BJ (cell line): ENCODE measurements at regions not wholly inside any gene's neighbourhood (a gene's known extent, or its start where the extent isn't known, plus 50 kb on each side); places are given as distances from the start of the nearest gene placed in this dataset.

Source experiments
- CTCF ChIA-PET: fragments of 350-600 bp; formaldehyde crosslinking; extraction: SDS; loops from one replicate; lab custom pipeline; 2021; ENCODE audit warnings: antibody characterized with exemption, inconsistent platforms; lab: Yijun Ruan, JAX
- POLR2A ChIA-PET: fragments of 300-600 bp; sonication (Branson Sonifier 250); formaldehyde crosslinking; extraction: SDS; loops from one replicate; lab custom pipeline; 2021; ENCODE audit warnings: antibody characterized with exemption; lab: Charles Lee
- DNase-seq: peaks from one replicate; pipeline ENCODE4 v3.0.0-alpha.2; 2011; ENCODE audit warnings: low read depth
- H3K27me3 ChIP-seq: 2 replicates; pipeline ENCODE4 v1.6.0; 2011; ENCODE audit warnings: low read length; ENCODE audit not compliant: control insufficient read depth, insufficient read depth
- H3K36me3 ChIP-seq: 2 replicates; pipeline ENCODE4 v1.5.1; 2011; ENCODE audit warnings: low read length; ENCODE audit not compliant: control insufficient read depth, insufficient read depth
- H3K4me3 ChIP-seq: 2 replicates; pipeline ENCODE4 v1.5.1; 2011; ENCODE audit warnings: low read depth, mild to moderate bottlenecking, control low read depth, low read length
- TF ChIP-seq, protein P1 (sequence below): IDR thresholded peaks from 2 replicates; pipeline ENCODE4 v1.5.1; 2011; ENCODE audit warnings: low read depth, mild to moderate bottlenecking, control low read depth, inconsistent platforms, low read length, moderate library complexity; ENCODE audit not compliant: insufficient read depth

DNA sequence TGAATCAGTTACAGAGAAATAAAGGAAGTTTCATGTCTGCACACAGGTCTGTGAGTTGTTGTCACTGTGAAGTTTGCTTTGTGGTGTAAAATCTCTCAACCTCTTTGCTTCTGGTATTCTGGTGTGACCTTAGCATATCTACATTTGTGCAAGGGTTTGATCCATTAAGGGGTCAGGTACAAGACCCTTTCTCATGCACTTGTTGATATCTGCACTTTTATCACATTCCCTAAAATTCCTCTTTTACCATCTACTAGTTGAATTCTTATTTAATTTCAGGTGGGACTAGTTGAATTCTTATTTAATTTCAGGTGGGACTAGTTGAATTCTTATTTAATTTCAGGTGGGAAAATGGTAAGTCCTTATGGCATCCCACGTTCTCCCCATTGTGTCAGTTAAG is 306.7 kb upstream of the ZNF608 start:
- DNase-seq, result no peak
- H3K4me3 ChIP-seq, result no peak overlapping the region
- no peaks in the 10 kb centered on the region for H3K27me3 ChIP-seq
- TF ChIP-seq, protein P1, sequence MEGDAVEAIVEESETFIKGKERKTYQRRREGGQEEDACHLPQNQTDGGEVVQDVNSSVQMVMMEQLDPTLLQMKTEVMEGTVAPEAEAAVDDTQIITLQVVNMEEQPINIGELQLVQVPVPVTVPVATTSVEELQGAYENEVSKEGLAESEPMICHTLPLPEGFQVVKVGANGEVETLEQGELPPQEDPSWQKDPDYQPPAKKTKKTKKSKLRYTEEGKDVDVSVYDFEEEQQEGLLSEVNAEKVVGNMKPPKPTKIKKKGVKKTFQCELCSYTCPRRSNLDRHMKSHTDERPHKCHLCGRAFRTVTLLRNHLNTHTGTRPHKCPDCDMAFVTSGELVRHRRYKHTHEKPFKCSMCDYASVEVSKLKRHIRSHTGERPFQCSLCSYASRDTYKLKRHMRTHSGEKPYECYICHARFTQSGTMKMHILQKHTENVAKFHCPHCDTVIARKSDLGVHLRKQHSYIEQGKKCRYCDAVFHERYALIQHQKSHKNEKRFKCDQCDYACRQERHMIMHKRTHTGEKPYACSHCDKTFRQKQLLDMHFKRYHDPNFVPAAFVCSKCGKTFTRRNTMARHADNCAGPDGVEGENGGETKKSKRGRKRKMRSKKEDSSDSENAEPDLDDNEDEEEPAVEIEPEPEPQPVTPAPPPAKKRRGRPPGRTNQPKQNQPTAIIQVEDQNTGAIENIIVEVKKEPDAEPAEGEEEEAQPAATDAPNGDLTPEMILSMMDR, result no peak
- ChIA-PET POLR2A (no interaction called here), CTCF (no interaction called here)
- no peaks in the 10 kb centered on the region for H3K36me3 ChIP-seq

DNA sequence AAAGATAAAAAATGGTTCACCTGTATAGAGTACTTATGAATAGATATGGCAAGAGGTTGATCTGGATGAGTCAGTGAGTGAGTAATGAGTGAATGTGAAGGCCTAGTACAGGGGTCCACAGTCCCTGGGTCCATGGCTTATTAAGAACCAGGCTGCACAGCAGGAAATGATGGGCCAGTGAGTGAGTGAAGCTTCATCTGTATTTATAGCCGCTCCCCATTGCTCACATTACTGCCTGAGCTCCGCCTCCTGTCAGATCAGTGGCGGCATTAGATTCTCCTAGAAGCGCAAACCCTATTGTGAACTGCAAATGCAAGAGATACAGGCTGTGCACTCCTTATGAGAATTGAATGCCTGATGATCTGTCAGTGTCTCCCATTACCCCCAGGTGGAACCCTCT is 307.7 kb upstream of the ZNF608 start:
- Histone ChIP-seq H3K36me3 (no peaks in the 10 kb centered on the region), H3K27me3 (no peaks in the 10 kb centered on the region), H3K4me3 (no peak overlapping the region)
- ChIA-PET POLR2A (no interaction called here), CTCF (no interaction called here)
- TF ChIP-seq, protein P1, result no peak
- DNase-seq, result no peak

DNA sequence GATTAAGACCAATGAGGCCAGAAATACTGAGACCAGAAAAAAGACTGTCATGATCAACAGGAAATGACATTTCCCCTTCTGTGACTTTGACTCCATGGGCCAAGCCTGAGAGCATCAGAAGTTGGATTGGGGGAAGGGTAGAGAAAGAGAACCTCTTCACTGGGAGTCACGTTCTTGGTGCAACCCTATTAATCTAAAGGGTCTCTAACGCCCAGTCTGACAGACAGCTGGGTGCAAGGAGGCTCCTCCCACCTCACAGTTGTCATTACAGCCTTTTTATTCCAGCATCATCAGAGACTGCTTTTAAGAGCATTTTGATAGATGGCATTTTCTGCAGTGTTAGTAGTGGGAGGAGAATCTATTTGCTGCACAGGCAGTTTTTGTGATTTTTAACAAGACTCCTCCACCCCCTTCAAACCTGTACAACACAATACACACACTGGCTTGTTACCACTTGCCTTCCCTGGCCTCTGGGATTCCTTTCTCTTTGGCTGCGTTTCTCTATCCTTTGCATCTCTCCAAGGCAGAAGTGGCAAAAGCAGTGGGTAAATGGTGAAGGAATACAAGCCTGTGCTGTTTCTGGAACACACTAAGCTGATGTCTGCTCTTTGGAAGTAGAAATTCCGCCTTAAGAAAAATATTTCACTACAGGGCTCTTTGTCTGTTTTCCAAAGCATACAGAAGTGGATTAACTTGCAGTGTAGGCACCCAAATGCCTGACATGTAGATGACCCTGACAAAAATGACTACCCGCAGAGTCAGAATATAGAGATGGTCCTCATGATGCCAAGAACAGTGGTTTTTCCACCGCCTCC is 310.4 kb upstream of the ZNF608 start:
- Histone ChIP-seq H3K4me3 (no peak overlapping the region), H3K27me3 (no peaks in the 10 kb centered on the region), H3K36me3 (no peaks in the 10 kb centered on the region)
- DNase-seq, result no peak
- CTCF ChIA-PET, result no interaction called here
- POLR2A ChIA-PET, result no interaction called here
- TF ChIP-seq, protein P1, result no peak

DNA sequence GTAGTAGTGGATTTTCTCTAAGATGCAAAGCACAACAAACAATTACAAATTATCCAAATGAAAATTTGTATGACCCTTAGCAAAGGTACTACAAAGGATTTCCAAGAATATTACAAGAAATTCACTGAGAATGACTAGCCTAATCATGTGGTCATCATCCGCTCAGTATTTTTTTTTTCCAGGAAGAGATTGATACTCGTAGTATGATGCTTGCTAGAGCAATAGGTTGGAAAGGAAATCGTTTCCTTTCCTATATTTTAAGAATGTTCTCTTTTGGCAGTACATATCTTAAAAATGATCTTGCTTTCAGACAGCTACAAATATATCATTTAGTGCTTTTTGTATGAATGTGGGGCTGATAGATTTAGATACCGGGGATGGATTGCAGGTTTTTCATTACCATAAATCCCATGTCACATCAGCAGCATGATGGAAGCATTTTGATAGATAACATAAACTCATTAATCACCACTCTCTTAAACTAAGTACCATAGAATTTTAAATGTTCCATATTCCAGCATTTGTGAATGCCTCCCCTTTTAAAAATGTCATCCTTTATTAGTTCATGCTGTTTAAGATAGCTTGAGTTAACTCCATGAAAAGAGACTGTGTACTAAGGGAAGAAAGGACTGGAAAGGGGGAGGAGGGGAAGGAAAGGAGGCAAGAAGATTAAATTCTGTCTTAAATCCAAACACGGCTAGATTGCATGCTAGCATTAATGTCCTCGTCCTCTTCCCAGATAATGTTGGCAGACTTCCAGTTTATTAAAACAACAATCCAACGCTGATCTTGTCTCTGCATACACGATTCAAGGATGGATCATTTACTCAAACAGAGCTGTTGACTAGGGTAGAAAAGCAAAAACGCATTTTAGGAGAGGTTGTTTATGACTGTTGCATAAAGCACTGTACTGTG is 311.7 kb upstream of the ZNF608 start:
- TF ChIP-seq, protein P1, result no peak
- Histone ChIP-seq H3K36me3 (no peaks in the 10 kb centered on the region), H3K4me3 (no peak overlapping the region), H3K27me3 (no peaks in the 10 kb centered on the region)
- DNase-seq, result peak; percentile 47
- POLR2A ChIA-PET, result no interaction called here
- CTCF ChIA-PET, result no interaction called here
